Gastroesophageal sphincter (tissue), 3 donors: ENCODE measurements at regions not wholly inside any gene's neighbourhood (a gene's known extent, or its start where the extent isn't known, plus 50 kb on each side); places are given as distances from the start of the nearest gene placed in this dataset.

ENCODE experiments used
- POLR2A ChIP-seq, 2 donors: fragments of 450-650 bp; IDR thresholded peaks; one replicate each; pipeline ENCODE4 v1.6.1; 2017; ENCODE audit warnings: antibody characterized with exemption in 2 of 2, mild to moderate bottlenecking in 2 of 2, moderate library complexity in 1 of 2
- POLR2AphosphoS5 ChIP-seq: sonication (generic); formaldehyde crosslinking; IDR thresholded peaks from one replicate; pipeline ENCODE4 v1.6.1; 2017; ENCODE audit warnings: antibody characterized with exemption
- TF ChIP-seq, protein P1 (sequence below), 4 experiments: fragments of 200-600 bp in 2 of 4; fragments of 450-650 bp in 2 of 4; sonication (generic) in 1 of 4; IDR thresholded peaks; one replicate each; pipeline ENCODE4 v1.5.1; 2017 to 2019; ENCODE audit warnings: antibody characterized with exemption in 4 of 4, mild to moderate bottlenecking in 2 of 4, moderate library complexity in 2 of 4

DNA sequence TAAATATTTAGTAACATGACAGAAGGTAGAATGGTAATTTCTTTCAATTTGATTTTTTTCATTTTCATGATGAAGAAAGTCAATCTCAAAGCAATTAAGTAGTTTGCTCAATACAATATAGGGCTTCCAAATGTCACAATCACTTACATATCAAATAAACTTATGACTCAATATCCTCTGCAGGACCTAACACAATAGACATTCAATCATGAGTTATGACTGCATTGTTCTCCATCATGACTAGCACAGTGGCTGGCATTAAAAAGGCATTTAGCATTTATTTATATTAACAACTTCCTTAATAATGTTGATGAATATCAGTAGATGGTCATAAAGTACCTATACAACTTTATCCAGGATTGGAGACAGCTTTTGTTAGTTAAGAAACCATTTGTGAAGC is 1499.6 kb downstream of the EFNA5 start:
- TF ChIP-seq POLR2AphosphoS5 (no peak), POLR2A (IDR thresholded peaks at IDR 0.05) (no peak)
- TF ChIP-seq, protein P1, sequence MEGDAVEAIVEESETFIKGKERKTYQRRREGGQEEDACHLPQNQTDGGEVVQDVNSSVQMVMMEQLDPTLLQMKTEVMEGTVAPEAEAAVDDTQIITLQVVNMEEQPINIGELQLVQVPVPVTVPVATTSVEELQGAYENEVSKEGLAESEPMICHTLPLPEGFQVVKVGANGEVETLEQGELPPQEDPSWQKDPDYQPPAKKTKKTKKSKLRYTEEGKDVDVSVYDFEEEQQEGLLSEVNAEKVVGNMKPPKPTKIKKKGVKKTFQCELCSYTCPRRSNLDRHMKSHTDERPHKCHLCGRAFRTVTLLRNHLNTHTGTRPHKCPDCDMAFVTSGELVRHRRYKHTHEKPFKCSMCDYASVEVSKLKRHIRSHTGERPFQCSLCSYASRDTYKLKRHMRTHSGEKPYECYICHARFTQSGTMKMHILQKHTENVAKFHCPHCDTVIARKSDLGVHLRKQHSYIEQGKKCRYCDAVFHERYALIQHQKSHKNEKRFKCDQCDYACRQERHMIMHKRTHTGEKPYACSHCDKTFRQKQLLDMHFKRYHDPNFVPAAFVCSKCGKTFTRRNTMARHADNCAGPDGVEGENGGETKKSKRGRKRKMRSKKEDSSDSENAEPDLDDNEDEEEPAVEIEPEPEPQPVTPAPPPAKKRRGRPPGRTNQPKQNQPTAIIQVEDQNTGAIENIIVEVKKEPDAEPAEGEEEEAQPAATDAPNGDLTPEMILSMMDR (IDR thresholded peaks at IDR 0.05), result no peak
